OCI-LY3 (cell line): ENCODE measurements at regions not wholly inside any gene's neighbourhood (a gene's known extent, or its start where the extent isn't known, plus 50 kb on each side); places are given as distances from the start of the nearest gene placed in this dataset.
"Not testable (repeated sequence)": the region's sequence is repeated elsewhere in the genome, so short reads cannot be mapped to it uniquely, and the experiment has no call there.

ENCODE experiments used
- H2AFZ ChIP-seq: fragments of 200-600, 300-600 bp; shearing (Covaris generic); 2 replicates; pipeline ENCODE4 v1.6.0; 2014; ENCODE audit warnings: antibody characterized with exemption, low read depth, low read length
- H3K27ac ChIP-seq: fragments of 200-600, 300-600 bp; sonication (generic); 2 replicates; pipeline ENCODE4 v1.5.1; 2014; ENCODE audit warnings: mild to moderate bottlenecking, low read length, moderate library complexity, mixed read lengths
- H3K27me3 ChIP-seq: fragments of 200-600, 300-600 bp; sonication (generic); 2 replicates; pipeline ENCODE4 v1.6.1; 2014; ENCODE audit warnings: low read depth, low read length, mixed read lengths
- H3K36me3 ChIP-seq: fragments of 200-600, 300-600 bp; sonication (generic); replicated peaks from 2 replicates; pipeline ENCODE3; 2014; ENCODE audit warnings: low read depth, low read length, mixed read lengths
- H3K4me1 ChIP-seq: fragments of 300-600, 200-600 bp; sonication (generic); 2 replicates; pipeline ENCODE4 v1.6.1; 2014; ENCODE audit warnings: low read length, mixed read lengths
- H3K4me2 ChIP-seq: fragments of 200-600, 300-600 bp; sonication (generic); 2 replicates; pipeline ENCODE4 v1.6.1; 2014; ENCODE audit warnings: low read length, mixed read lengths
- H3K4me3 ChIP-seq: fragments of 300-600, 200-600 bp; sonication (generic); 2 replicates; pipeline ENCODE4 v1.5.1; 2014; ENCODE audit warnings: antibody characterized with exemption, mild to moderate bottlenecking, low read length, moderate library complexity
- H3K79me2 ChIP-seq: fragments of 300-600, 200-600 bp; shearing (Covaris generic); 2 replicates; pipeline ENCODE4 v1.6.1; 2014; ENCODE audit warnings: mild to moderate bottlenecking, low read length, mixed read lengths
- H3K9ac ChIP-seq: fragments of 300-600, 200-600 bp; shearing (Covaris generic); 2 replicates; pipeline ENCODE4 v1.6.0; 2014; ENCODE audit warnings: mild to moderate bottlenecking, low read length, moderate library complexity
- H3K9me3 ChIP-seq: fragments of 200-600, 300-600 bp; shearing (Covaris generic); 2 replicates; pipeline ENCODE4 v1.6.1; 2014; ENCODE audit warnings: low read length, mixed read lengths; ENCODE audit not compliant: insufficient read depth
- H4K20me1 ChIP-seq: fragments of 200-600, 300-600 bp; sonication (generic); 2 replicates; pipeline ENCODE4 v1.6.1; 2016; ENCODE audit warnings: low read length, mixed read lengths; ENCODE audit not compliant: insufficient read depth
- CTCF ChIP-seq: fragments of 200-600, 300-600 bp; sonication (generic); IDR thresholded peaks from 2 replicates; pipeline ENCODE4 v1.5.1; 2014; ENCODE audit warnings: antibody characterized with exemption, low read length, low read depth
- EZH2phosphoT487 ChIP-seq: fragments of 200-600 bp; shearing (Covaris generic); IDR thresholded peaks from 2 replicates; pipeline ENCODE4 v1.6.1; 2018; ENCODE audit warnings: antibody characterized with exemption, mixed run types, low read depth

DNA sequence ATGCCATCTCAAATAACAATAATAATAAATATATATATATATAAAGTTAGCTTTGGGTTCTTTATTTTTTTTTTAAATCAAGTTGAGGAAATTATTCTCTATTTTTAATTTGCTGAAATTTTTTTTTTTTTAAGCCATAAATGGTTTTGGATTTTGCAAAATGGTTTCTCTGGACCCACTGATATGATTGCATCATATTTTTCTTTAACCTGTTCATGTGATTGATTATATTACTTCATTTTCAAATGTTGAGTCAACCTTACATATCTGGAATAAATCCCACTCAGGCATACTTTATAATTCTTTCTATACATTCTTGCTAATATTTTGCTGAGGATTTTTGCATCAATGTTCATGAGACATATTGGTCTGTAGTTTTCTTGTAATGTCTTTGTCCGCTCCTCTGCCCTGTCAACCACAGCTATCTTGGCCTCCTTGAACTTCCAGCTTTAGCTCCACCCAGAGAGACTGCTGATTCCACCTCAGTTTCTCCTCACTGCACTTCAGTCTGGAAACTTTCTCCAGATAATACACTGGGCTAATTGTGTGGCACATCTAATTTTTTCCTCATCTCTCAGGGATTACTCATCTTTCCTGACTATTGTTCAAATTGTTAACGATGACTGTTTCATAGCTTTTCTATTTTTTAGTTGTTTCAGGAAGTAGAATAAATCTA lies 160.9 kb upstream of the GIMD1 start:
- Histone ChIP-seq H3K79me2 (no peaks in the 10 kb centered on the region), H3K4me2 (no peak overlapping the region)

DNA sequence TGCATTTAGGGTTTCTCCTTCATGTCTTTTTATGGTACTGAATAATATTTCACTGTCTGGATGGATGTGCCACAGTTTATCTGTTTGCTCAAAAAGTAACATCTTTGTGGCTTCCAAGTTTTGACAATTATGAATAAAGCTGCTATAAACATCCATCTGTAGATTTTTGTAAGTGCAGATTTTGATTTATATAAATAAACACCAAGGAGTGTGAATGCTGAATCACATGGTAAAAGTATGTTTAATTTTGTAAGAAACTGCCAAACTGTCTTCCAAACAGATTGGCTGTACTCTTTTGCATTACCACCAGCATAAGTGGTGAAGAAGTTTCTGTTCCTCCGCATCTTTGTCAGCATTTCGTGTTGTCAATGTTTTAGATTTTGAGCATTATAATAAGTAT lies 158.7 kb upstream of the GIMD1 start:
- Histone ChIP-seq H3K9ac (no peak overlapping the region), H3K4me1 (peaks cover 9% of the 10 kb centered on the region), H3K27me3 (no peaks in the 10 kb centered on the region), H3K4me3 (no peak overlapping the region), H4K20me1 (no peaks in the 10 kb centered on the region), H3K4me2 (no peak overlapping the region), H3K27ac (no peak overlapping the region), H2AFZ (no peak overlapping the region), H3K79me2 (no peaks in the 10 kb centered on the region), H3K36me3 (no peaks in the 10 kb centered on the region), H3K9me3 (no peaks in the 10 kb centered on the region)
- TF ChIP-seq EZH2phosphoT487, result no peak
- TF ChIP-seq CTCF, result no peak

More for the DNA sequence above, 160.9 kb upstream of the GIMD1 start:
- Histone ChIP-seq H3K9ac (no peak overlapping the region), H3K4me1 (peaks cover 9% of the 10 kb centered on the region), H3K27me3 (no peaks in the 10 kb centered on the region), H3K4me3 (no peak overlapping the region), H2AFZ (0 out of 2 replicates have a peak overlapping the region, but pooled peaks have one; percentile 1), H3K27ac (peak overlapping the region; percentile 39; the same call in 1 of the 2 replicates), H3K9me3 (no peaks in the 10 kb centered on the region), H4K20me1 (no peaks in the 10 kb centered on the region), H3K36me3 (no peaks in the 10 kb centered on the region)
- TF ChIP-seq CTCF (no peak), EZH2phosphoT487 (no peak)

DNA sequence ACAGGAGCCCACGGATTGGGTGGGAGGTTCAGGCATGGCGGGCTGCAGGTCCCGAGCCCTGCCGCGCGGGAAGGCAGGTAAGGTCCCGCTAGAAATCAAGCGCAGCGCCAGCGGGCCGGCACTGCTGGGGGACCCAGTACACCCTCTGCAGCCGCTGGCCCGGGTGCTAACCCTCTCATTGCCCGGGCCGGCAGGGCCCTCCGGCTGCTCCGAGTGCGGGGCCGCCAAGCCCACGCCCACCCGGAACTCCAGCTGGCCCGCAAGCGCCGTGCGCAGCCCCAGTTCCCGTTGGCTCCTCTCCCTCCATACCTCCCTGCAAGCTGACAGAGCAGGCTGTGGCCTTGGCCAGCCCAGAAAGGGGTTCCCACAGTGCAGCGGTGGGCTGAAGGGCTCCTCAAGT lies 156.8 kb upstream of the GIMD1 start:
- not testable (repeated sequence) for H3K36me3 ChIP-seq, H3K9ac ChIP-seq, H3K4me1 ChIP-seq, H3K27ac ChIP-seq, H3K27me3 ChIP-seq, H4K20me1 ChIP-seq, H3K4me3 ChIP-seq, H2AFZ ChIP-seq, H3K4me2 ChIP-seq, H3K9me3 ChIP-seq, H3K79me2 ChIP-seq

DNA sequence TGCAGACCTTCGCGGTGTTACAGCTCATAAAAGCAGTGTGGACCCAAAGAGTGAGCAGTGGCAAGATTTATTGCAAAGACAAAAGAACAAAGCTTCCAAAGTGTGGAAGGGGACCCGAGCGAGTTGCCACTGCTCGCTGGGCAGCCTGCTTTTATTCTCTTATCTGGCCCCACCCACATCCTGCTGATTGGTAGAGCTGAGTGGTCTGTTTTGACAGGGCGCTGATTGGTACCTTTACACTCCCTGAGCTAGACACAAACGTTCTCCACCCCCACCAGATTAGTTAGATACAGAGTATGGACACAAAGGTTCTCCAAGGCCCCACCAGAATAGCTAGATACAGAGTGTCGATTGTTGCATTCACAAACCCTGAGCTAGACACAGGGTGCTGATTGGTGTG lies 156.2 kb upstream of the GIMD1 start:
- not testable (repeated sequence) for H4K20me1 ChIP-seq, H3K9me3 ChIP-seq, H3K36me3 ChIP-seq, H3K27me3 ChIP-seq, H3K9ac ChIP-seq, H2AFZ ChIP-seq, H3K27ac ChIP-seq, H3K79me2 ChIP-seq, H3K4me1 ChIP-seq, H3K4me2 ChIP-seq, H3K4me3 ChIP-seq

- Histone ChIP-seq H4K20me1 (no peaks in the 10 kb centered on the region), H3K36me3 (no peaks in the 10 kb centered on the region), H3K27me3 (no peaks in the 10 kb centered on the region), H3K27ac (no peak overlapping the region), H3K9me3 (no peaks in the 10 kb centered on the region), H3K4me2 (no peak overlapping the region), H3K9ac (no peak overlapping the region), H3K4me1 (no peaks in the 10 kb centered on the region), H3K79me2 (no peaks in the 10 kb centered on the region), H3K4me3 (no peak overlapping the region), H2AFZ (no peak overlapping the region)
- TF ChIP-seq CTCF (peak; percentile 13; the same call in 1 of the 2 replicates), EZH2phosphoT487 (no peak)
Observed at GRCh38 chr4:106522839-106523238, 154.3 kb upstream of the GIMD1 start.
